DMS 273 (cell line): ENCODE measurements at regions not wholly inside any gene's neighbourhood (a gene's known extent, or its start where the extent isn't known, plus 50 kb on each side); places are given as distances from the start of the nearest gene placed in this dataset.
"Not testable (repeated sequence)": the region's sequence is repeated elsewhere in the genome, so short reads cannot be mapped to it uniquely, and the experiment has no call there.

ENCODE experiments used
- DNase-seq: peaks from one replicate; lab custom pipeline; 2025; ENCODE audit not compliant: unreplicated experiment; lab: John Stamatoyannopoulos, UW

DNA sequence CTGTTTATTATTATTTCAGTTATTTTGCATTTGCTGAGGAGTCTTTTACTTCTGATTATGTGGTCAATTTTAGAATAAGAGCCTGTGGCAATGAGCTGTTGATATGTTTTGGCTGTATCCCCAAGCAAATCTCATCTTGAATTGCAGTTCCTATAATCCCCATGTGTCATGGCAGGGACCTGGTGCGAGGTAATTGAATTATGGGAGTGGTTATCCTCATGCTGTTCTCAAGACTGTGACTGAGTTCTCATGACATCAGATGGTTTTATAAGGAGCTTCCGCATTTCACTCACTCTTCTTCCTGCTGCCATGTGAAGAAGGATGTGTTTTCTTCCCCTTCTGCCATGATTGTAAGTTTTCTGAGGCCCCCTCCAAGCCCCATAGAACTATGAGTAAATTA, 114.9 kb upstream of the SLCO6A1 start:
- no peak for DNase-seq

GRCh38 chr5:102617191-102618187, 118.7 kb upstream of the SLCO6A1 start:
- DNase-seq = peak; percentile 35

DNA sequence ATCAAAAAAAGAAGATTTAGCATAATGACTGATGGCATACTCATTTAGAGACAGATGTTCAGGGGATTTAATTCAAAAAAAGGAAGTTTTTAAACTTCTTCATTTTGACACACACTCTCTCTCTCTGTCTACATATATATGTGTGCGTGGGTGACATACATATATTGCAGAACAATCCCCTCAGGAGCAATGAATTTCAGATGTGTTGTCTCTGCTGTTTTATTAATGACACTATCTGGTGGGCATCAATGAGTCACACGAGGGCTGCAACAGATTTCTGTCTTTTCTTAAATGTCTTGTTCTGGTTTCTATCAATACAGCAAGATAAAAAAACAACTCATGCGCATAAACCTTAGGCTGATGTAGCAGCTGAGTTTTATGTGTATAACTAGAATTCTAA, 123.5 kb upstream of the SLCO6A1 start:
- DNase-seq = no peak

DNA sequence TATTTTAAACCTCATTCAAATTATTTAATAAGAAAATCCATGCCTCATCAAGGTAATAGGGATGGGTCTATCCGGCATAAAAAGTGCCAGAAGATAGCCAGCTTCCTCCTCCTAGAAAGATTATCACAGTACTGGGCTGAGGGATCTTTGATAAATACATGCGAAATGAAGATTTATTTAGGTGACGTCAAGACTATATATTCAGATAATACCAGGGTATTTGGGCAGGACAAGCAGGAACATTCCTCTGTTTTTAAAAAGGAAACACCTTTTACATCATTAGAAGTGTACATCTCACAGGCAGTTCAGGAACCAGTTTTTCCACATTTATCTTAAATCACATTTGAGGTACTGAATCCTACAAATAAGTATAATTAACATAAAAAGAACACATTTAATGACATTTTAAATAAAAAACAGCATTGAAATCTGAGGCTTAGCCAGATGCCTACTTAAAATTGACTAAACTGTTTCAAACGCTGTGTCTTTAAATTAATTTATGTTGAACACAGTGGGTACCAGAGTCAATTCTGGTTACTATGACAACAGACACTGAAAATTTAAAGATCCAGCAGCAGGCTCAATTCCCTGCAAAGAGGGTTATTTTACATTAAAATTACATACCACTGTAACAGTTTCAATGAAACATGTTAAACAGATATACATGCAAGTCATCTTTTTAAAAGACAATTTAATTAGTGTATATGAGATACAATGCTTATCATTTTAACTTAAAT, 124.7 kb upstream of the SLCO6A1 start:
- no peak for DNase-seq

DNA sequence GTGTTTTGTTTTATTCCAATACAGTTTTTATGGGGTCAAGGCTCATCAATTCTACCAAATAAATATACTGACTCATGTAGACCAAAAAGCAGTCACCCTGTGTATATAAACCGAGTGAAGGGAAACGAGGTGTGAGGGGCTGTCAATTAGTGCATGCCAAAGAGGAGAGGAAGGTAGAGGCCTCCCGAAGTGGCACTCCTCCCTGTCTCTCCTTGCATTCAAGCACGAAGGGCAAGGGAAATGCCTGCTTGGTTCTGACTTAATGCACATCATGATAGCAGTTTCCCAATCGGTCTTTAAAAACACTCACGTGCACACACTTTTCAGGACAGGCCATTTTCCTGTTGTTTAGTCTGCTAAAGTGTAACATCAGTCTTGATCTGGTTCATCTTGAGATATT, 125.6 kb upstream of the SLCO6A1 start:
- peak; percentile 18 for DNase-seq

DNA sequence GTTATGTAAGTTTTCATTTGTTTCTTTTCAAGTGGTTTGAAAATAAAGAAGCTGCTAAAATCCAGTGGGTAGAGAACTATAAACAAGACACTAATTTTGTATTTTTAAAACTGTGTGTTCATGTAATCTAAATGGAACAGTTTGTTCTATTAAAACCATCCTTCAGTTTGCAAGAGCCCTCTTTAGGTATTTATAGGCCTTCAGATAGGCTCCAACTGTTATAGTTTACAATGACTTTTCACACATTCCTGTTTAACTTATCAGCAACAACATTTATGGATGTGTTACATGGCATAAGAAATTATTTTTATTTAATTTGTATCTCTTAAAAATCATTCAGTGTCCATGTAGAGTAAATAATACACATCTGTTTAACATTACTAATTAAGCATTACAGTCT, 126.7 kb upstream of the SLCO6A1 start:
- no peak for DNase-seq

- DNase-seq = no peak
These were observed 127.1 kb upstream of the SLCO6A1 start for GRCh38 chr5:102625928-102626327.

DNA sequence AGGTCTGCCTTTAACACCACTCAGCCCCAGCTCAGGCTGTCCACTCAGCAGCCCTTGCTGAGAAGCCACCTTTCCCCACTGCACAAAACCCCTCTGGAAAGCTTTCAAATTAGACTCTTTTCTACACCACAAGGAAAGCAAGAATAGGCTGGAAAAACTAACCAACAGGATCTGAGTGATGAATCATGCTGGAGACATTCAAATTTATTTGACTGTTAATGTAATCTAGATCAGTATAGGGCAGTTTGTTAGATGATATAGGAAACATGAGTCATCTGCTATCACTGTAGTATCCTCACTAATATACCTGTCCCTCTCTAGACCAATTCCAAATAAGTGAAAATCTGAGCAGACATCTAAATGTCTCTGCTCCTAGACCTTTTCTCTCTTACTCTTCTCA, 127.8 kb upstream of the PAM start:
- DNase-seq = no peak

- DNase-seq = peak; percentile 14
These were observed 126.5 kb upstream of the PAM start for GRCh38 chr5:102628441-102629175.

GRCh38 chr5:102629827-102630605, 125.1 kb upstream of the PAM start:
- no peak for DNase-seq

- DNase-seq = not testable (repeated sequence)
These were observed 119.7 kb upstream of the PAM start for GRCh38 chr5:102635399-102635798.

DNA sequence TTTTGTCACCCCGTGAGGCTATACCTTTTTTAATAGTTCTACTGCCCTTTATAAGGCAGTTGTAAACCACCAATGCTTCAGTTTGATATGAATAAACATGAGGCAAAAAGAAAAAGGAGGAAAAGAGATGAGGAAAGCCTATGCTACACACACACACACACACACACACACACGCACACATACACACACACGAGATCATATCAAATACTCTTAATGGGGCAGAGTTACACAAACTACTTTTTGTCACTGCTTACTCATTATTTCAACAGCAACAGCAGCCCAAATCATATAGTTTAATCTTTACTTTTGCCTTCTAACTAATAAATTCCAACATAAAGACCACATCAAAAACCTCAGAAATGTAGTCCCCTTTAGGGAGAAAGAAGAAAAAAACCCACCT, 116.8 kb upstream of the PAM start:
- DNase-seq = no peak

DNA sequence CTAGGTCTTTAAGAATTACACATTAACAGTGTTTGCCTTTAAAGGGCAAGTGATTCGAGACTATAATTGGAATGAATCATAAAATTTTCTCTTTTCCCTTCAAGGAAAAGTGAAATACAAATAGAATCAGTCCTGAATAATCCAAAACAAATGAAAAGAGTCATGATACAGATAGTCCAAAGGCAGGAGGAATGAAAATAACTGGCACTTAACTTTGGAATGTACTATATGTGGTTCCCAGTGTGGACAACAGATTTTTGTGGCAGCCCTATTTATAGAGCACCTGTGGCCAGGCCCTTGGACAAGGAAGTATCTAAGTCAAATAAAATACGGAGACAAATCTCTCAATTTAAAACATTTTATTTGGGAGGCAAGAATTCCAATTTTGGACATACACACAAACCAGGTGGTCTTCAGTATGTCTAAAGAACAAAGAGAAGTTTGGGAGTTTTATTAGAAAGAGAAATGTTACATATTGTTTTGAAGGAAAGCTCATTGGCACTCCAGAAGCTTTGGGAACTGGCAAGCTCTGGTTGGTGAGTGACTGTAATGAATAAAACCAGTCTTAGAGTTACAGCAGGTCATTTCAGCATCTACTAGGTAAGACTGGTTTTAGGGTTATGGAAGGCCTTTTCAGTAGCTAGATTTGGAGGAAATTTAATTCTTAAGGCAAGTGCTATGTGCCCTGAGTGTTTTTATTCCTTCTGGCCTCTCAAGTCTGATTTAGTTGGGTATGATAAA, 116.0 kb upstream of the PAM start:
- DNase-seq = no peak

DNA sequence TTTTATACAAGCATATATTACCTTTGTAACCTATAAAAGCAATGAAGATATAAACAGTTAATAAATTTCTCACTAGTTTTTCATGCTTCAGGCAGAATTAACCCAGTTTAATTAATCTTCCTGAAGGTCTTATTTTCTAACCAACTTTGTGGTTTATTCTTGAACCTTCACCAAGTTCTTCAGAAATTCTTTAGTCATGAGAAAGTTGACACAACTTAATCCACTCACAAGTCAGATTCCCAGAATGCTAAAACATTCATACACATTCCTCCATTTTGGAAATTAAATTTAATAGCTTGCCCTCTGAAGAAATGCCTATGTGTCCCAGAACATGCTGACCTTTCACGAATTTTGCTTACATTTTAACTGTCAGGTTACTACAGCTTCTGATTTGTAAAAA, 105.4 kb upstream of the PAM start:
- no peak for DNase-seq

DNA sequence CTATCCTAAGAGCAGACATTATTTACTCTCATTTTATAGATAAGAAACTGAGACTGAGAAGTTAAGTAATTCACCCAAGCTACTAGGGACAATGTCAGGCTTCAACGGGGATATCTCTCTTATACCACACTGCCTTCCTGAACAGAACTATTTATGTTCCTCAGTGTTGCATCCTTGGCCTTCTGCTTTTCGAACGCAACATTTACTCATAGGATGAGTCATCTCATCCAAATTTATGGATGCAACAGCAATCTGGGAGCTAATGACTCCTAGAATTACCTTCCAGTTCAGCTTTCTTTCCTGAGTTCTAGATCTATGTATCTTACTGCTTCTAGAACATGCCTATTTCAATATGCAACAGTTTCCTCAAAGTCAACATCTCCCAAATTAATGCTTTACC, 103.6 kb upstream of the PAM start:
- peak; percentile 15 for DNase-seq

DNA sequence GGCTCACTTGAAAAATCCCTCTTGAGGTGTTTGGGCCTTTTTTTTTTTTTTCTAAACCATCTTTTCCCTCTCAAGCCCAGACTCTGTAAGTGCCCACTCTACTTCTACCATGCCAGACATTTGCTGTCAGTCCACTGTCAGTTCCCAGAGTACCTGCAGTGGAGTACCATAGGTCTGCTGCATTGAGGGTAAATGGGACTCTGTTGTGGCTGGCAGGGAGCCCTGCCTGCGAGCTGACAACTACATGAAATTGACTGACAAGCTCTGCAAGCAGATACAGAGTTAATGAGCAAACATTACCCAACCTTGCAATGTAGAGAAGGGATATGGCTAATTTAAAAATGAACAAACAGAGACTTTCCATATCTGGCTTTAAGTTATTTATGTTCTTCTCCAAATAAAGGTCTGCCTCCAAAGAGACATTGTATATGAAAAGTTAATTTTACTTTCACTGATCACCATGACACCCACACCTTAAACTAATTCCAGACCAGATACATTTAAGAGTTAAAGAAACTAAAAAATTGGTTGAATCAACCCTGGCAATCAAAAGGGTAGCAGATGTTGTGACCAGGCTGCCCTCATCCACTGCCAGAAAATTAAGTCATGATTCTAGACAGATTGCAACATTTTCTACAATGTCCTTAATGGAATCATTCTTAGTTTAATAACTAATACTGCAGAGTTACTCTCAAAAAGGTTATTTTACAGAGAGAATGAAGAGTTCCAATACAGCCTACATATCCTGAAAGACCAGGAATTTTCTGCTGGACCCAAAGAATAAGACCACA, 100.4 kb upstream of the PAM start:
- DNase-seq = peak; percentile 90

GRCh38 chr5:102659151-102659550, 96.0 kb upstream of the PAM start:
- DNase-seq = no peak

DNA sequence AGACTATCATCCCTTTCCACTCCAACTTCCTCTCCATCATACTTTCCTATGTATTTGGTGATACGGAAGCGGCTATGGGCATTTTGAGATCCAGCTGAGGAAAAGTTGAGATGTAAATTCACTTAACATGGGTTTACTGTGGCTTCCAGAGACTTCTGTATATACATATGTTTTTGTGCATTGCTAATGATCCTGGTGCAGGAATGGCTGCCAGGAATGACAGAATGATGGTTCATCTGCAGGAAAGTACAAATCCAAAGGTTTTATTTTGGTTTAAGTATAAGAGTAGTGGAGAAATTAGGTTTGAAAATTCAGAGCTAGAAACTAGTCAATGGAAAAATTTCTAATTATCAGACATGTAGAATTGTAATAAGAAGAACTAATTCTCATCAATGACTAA, 95.0 kb upstream of the PAM start:
- peak; percentile 12 for DNase-seq
